Astrocyte of the spinal cord (primary cell): ENCODE measurements at regions not wholly inside any gene's neighbourhood (a gene's known extent, or its start where the extent isn't known, plus 50 kb on each side); places are given as distances from the start of the nearest gene placed in this dataset.
A peak's percentile ranks its signal among the peaks of the same experiment; 100 is the strongest.
"Not testable (repeated sequence)": the region's sequence is repeated elsewhere in the genome, so short reads cannot be mapped to it uniquely, and the experiment has no call there.

Experiments used
- DNase-seq: peaks from one replicate; pipeline ENCODE4 v3.0.0; 2011; ENCODE audit warnings: low read depth, low spot score
- H3K4me3 ChIP-seq: 2 replicates; pipeline ENCODE4 v1.5.1; 2011; ENCODE audit warnings: low read depth, mild to moderate bottlenecking, low read length, moderate library complexity
- CTCF ChIP-seq: IDR thresholded peaks from 2 replicates; pipeline ENCODE4 v1.5.1; 2012; ENCODE audit warnings: low read depth, mild to moderate bottlenecking, low read length, inconsistent platforms
- in situ Hi-C: cut with HindIII; loops from 2 replicates; pipeline ENCODE4 v1.10.0; 2017; ENCODE audit warnings: low sequenced_read_pairs

GRCh38 chr3:150124142-150124541 is 153.4 kb upstream of the PFN2 start:
- H3K4me3 ChIP-seq, result no peak overlapping the region
- no peak for DNase-seq
- in situ Hi-C loops, result no loop called here
- no peak for TF ChIP-seq CTCF

- DNase-seq, in situ Hi-C loops, H3K4me3 ChIP-seq: not testable (repeated sequence)
Measured at GRCh38 chr3:150123249-150123648, 152.6 kb upstream of the PFN2 start.

- no peak for TF ChIP-seq CTCF
- H3K4me3 ChIP-seq, result no peak overlapping the region
- DNase-seq, result no peak
- in situ Hi-C loops, result no loop called here
Measured at GRCh38 chr3:150118219-150118618, 147.5 kb upstream of the PFN2 start.

- no peak overlapping the region for H3K4me3 ChIP-seq
- in situ Hi-C loops, result no loop called here
- DNase-seq, result peak; percentile 16
- no peak for TF ChIP-seq CTCF
Measured at GRCh38 chr3:150117076-150117475, 146.4 kb upstream of the PFN2 start.

- no peak for DNase-seq
- in situ Hi-C loops, result no loop called here
- no peak overlapping the region for H3K4me3 ChIP-seq
- TF ChIP-seq CTCF, result no peak
Measured at GRCh38 chr3:150116196-150116595, 145.5 kb upstream of the PFN2 start.

GRCh38 chr3:150114873-150115540 is 144.3 kb upstream of the PFN2 start:
- no peak overlapping the region for H3K4me3 ChIP-seq
- peak; percentile 79 for DNase-seq
- TF ChIP-seq CTCF, result no peak
- in situ Hi-C loops, result no loop called here

GRCh38 chr3:150114273-150114672 is 143.6 kb upstream of the PFN2 start:
- in situ Hi-C loops, result no loop called here
- no peak for TF ChIP-seq CTCF
- DNase-seq, result no peak
- H3K4me3 ChIP-seq, result no peak overlapping the region
